ENCODE measurements at regions not wholly inside any gene's neighbourhood (a gene's known extent, or its start where the extent isn't known, plus 50 kb on each side); places are given as distances from the start of the nearest gene placed in this dataset.

GRCh38 chr6:87798393-87799278 is 96.6 kb upstream of the AKIRIN2 start:
- no peak for DNase-seq

GRCh38 chr6:87794922-87795885 is 93.2 kb upstream of the AKIRIN2 start:
- no peak for DNase-seq

GRCh38 chr6:87793315-87793714 is 91.3 kb upstream of the AKIRIN2 start:
- DNase-seq = no peak

- DNase-seq = no peak
These were observed 89.9 kb upstream of the AKIRIN2 start for GRCh38 chr6:87791982-87792381.

GRCh38 chr6:87791485-87791884 is 89.5 kb upstream of the AKIRIN2 start:
- no peak for DNase-seq

- DNase-seq = no peak
These were observed 89.0 kb upstream of the AKIRIN2 start for GRCh38 chr6:87791029-87791428.

GRCh38 chr6:87789900-87790290 is 87.9 kb upstream of the AKIRIN2 start:
- DNase-seq = no peak

- DNase-seq = no peak
These were observed 87.3 kb upstream of the AKIRIN2 start for GRCh38 chr6:87789198-87789899.

- no peak for DNase-seq
These were observed 86.1 kb upstream of the AKIRIN2 start for GRCh38 chr6:87788141-87788540.

GRCh38 chr6:87785229-87785862 is 83.3 kb upstream of the AKIRIN2 start:
- no peak for DNase-seq

GRCh38 chr6:87784690-87785089 is 82.7 kb upstream of the AKIRIN2 start:
- DNase-seq = no peak

- DNase-seq = no peak
These were observed 82.0 kb upstream of the AKIRIN2 start for GRCh38 chr6:87784051-87784450.

- DNase-seq = no peak
These were observed 77.5 kb upstream of the AKIRIN2 start for GRCh38 chr6:87779542-87779941.

- no peak for DNase-seq
These were observed 70.8 kb upstream of the AKIRIN2 start for GRCh38 chr6:87772597-87773530.

GRCh38 chr6:87767478-87767877 is 65.4 kb upstream of the AKIRIN2 start:
- DNase-seq = no peak

GRCh38 chr6:87766211-87766610 is 64.2 kb upstream of the AKIRIN2 start:
- no peak for DNase-seq

GRCh38 chr6:87763901-87764300 is 61.9 kb upstream of the AKIRIN2 start:
- no peak for DNase-seq

- DNase-seq = no peak
These were observed 61.2 kb upstream of the AKIRIN2 start for GRCh38 chr6:87763276-87763675.

- DNase-seq = no peak
These were observed 60.1 kb upstream of the AKIRIN2 start for GRCh38 chr6:87762116-87762515.

GRCh38 chr6:87757792-87758191 is 55.8 kb upstream of the AKIRIN2 start:
- DNase-seq = no peak

- DNase-seq = no peak
These were observed 54.8 kb upstream of the AKIRIN2 start for GRCh38 chr6:87756858-87757257.
